Ovary (tissue), 7 donors: ENCODE measurements at regions not wholly inside any gene's neighbourhood (a gene's known extent, or its start where the extent isn't known, plus 50 kb on each side); places are given as distances from the start of the nearest gene placed in this dataset.

Experiments
- DNase-seq, 5 donors: peaks; one replicate each; pipeline ENCODE4 v3.0.0-alpha.2; 2019 to 2020
- H3K27ac ChIP-seq, 2 donors: fragments of 200-600 bp; one replicate each; pipeline versions ENCODE4 v1.5.1 to v1.8.0; 2019 to 2022
- H3K27me3 ChIP-seq: fragments of 200-600 bp; one replicate; pipeline ENCODE4 v1.8.0; 2022
- H3K36me3 ChIP-seq: fragments of 200-600 bp; sonication (generic); one replicate; pipeline ENCODE4 v1.5.1; 2019
- H3K4me1 ChIP-seq: one replicate; pipeline ENCODE4 v1.8.1; 2013; ENCODE audit warnings: mild to moderate bottlenecking, moderate library complexity; ENCODE audit not compliant: insufficient read depth
- H3K4me3 ChIP-seq: fragments of 200-600 bp; sonication (generic); one replicate; pipeline ENCODE4 v1.5.1; 2017
- H3K9me3 ChIP-seq, 2 donors: fragments of 200-600 bp in 1 of 2; sonication (generic) in 1 of 2; one replicate each; pipeline versions ENCODE4 v1.5.1 to v1.8.1; 2013 to 2019; ENCODE audit warnings: mild to moderate bottlenecking in 1 of 2, moderate library complexity in 1 of 2
- EP300 ChIP-seq: sonication (generic); formaldehyde crosslinking; IDR thresholded peaks from one replicate; pipeline ENCODE4 v1.6.1; 2017; ENCODE audit warnings: antibody characterized with exemption
- POLR2A ChIP-seq: fragments of 450-650 bp; IDR thresholded peaks from one replicate; pipeline ENCODE4 v1.6.1; 2017; ENCODE audit warnings: antibody characterized with exemption, mild to moderate bottlenecking, moderate library complexity
- WGBS, 3 donors: extraction: QIAGEN DNeasy Blood & Tissue Kit in 1 of 3; methylation state at CpG; one replicate each; pipeline versions ENCODE4 v1.1.5 to v1.1.7; 2013 to 2017; 5-methylcytosine and 5-hydroxymethylcytosine counted together
- intact Hi-C, 4 donors: fragments of 100-400 bp; cut with DNase I; formaldehyde crosslinking; loops; one replicate each; pipeline versions ENCODE4 v1.11.0 to v1.15.1; 2022 to 2023
- TF ChIP-seq, protein P1 (sequence below), 3 donors: fragments of 450-650 bp in 2 of 3; fragments of 200-600 bp in 1 of 3; IDR thresholded peaks; one replicate each; pipeline versions ENCODE4 v1.5.1 to v1.8.0; 2016 to 2022; ENCODE audit warnings: antibody characterized with exemption in 3 of 3, mild to moderate bottlenecking in 1 of 3
- donor health status: DM: no; HTN: no; CAD: no; lungs with moderate emphysema.
- donor health status: DM: no; HTN: no; CAD: no.
- donor health status: Bipolar disorder and iron deficiency.
- donor health status: DM: no; HTN: no; CAD: no.
- donor health status: DM: yes; HTN: yes; CAD: no.

DNA sequence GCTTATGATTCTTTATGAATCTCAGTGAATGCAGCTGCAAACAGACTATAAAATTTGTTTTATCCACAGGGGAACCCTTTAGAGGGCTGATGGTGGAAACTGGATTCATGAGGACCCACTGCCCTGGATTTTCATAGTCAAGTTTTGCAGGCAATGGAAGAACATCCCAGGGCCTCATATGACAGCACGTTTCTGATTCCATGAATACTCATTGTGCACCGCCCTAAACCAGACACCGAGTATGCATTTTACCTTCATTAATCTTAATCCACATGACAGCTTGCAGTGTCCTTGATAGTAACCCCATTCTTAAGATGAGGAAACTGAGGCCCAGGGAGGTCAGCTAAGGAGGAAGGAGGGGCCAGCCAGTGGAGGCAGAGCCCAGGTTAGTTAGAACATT lies 270.4 kb downstream of the PREX1 start:
- no peak for TF ChIP-seq EP300
- Histone ChIP-seq H3K36me3 (no peaks in the 10 kb centered on the region), H3K4me1 (no peaks in the 10 kb centered on the region), H3K9me3 (no peaks in the 10 kb centered on the region), H3K27me3 (no peaks in the 10 kb centered on the region), H3K27ac (no peak overlapping the region), H3K4me3 (no peak overlapping the region)
- no peak for DNase-seq
- 67 to 75% (median 72%) methylated on average over 3 of the region's 3 CpGs for WGBS, 3 donors
- intact Hi-C loops: no loop called here

DNA sequence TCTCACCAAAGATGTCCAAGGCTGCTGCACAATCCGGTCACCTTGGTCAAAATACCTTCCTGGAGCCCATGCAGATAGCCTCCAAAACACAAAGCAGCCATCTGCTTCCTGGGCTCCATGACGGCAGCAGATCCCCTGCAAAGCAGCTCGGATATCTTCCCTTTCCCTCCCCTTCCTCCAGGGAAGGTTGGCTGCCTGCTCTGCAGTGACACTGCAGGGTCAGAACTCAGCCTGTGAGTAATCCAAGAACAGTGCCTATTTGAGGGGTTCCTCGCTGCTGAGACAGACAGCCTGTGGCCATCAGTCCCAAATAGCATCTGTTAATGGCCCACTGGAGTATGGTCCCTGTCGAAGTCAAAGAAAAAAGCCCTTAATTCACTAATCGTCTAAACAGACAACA lies 270.8 kb downstream of the PREX1 start:
- Histone ChIP-seq H3K4me3 (no peak overlapping the region), H3K27me3 (no peaks in the 10 kb centered on the region), H3K36me3 (no peaks in the 10 kb centered on the region), H3K9me3 (no peaks in the 10 kb centered on the region), H3K27ac (no peak overlapping the region), H3K4me1 (no peaks in the 10 kb centered on the region)
- no peak for DNase-seq
- TF ChIP-seq POLR2A: no peak
- no peak for TF ChIP-seq EP300
- TF ChIP-seq, protein P1, sequence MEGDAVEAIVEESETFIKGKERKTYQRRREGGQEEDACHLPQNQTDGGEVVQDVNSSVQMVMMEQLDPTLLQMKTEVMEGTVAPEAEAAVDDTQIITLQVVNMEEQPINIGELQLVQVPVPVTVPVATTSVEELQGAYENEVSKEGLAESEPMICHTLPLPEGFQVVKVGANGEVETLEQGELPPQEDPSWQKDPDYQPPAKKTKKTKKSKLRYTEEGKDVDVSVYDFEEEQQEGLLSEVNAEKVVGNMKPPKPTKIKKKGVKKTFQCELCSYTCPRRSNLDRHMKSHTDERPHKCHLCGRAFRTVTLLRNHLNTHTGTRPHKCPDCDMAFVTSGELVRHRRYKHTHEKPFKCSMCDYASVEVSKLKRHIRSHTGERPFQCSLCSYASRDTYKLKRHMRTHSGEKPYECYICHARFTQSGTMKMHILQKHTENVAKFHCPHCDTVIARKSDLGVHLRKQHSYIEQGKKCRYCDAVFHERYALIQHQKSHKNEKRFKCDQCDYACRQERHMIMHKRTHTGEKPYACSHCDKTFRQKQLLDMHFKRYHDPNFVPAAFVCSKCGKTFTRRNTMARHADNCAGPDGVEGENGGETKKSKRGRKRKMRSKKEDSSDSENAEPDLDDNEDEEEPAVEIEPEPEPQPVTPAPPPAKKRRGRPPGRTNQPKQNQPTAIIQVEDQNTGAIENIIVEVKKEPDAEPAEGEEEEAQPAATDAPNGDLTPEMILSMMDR (IDR thresholded peaks at IDR 0.05): no peak
- intact Hi-C loops: no loop called here
- WGBS, 3 donors: 48 to 49% (median 49%) methylated on average over 6 of the region's 6 CpGs

DNA sequence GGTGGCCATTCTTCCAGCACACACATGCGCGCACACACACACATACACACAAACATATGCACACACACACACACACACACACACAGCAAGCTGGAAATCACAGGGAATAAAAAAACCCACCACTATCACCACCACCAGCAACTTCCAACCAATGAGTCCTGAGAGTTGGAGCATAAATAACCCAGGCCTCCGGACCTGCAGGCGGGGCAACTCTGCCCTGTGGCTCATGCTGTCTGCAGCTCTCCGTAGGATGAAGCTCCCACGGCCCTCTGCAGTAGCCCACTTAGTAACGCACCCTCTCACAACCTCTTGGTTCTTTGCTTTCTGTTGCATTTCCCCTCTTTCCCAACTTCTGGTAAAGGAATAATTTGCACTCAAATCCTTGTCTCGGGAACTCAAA lies 275.2 kb downstream of the PREX1 start:
- Histone ChIP-seq H3K4me3 (no peak overlapping the region), H3K4me1 (no peaks in the 10 kb centered on the region), H3K27me3 (no peaks in the 10 kb centered on the region), H3K36me3 (no peaks in the 10 kb centered on the region), H3K27ac (no peak overlapping the region), H3K9me3 (no peaks in the 10 kb centered on the region)
- WGBS, 3 donors: 77 to 81% (median 79%) methylated on average over 8 of the region's 8 CpGs
- intact Hi-C loops: no loop called here
- TF ChIP-seq EP300 (no peak), POLR2A (no peak)
- TF ChIP-seq, protein P1 (IDR thresholded peaks at IDR 0.05): no peak
- DNase-seq: no peak

DNA sequence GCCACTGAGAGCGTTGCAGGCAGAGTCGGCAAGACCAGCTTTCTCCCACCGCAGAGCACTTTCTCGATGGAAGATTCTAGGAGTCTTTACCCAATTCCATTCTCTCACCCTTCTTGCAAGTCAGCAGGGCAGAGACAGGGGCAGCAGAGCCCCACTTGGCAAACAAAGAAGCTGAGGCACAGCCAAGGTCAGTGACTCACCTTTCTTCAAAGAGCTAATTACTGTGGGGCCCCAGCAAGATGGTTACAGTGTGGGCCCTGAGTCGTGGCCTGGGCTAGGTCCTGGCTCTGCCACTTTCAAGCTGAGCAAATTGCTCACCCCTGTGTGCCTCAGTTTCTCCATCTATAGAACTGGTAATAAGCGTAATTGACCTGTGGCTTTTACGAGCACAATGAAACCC lies 277.0 kb downstream of the PREX1 start:
- intact Hi-C loops: no loop called here
- Histone ChIP-seq H3K4me3 (no peak overlapping the region), H3K27me3 (no peaks in the 10 kb centered on the region), H3K4me1 (no peaks in the 10 kb centered on the region), H3K36me3 (no peaks in the 10 kb centered on the region), H3K9me3 (no peaks in the 10 kb centered on the region), H3K27ac (no peak overlapping the region)
- DNase-seq: no peak
- TF ChIP-seq EP300 (no peak), POLR2A (no peak)
- TF ChIP-seq, protein P1 (IDR thresholded peaks at IDR 0.05): no peak
- 78 to 81% (median 81%) methylated on average over 7 of the region's 7 CpGs for WGBS, 3 donors

DNA sequence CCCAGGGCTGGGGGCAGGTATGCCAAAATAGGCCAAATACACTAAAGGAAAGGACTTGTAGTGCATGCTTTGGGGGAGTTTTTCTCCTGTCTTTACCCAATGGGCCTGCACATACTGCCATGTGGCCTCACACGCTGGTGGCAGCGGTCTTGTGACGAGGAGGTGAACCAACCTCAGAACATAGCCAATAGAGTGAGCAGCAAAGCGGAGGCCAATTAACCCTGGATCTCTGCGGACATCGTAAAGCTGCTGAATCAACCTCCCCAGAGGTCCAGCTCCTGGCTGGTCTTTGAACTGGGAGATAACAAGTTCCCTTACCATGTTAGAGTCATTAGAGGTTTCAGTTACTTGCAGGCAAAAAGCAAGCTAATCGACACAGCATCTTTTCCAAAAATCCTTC lies 280.1 kb downstream of the PREX1 start:
- Histone ChIP-seq H3K4me1 (no peaks in the 10 kb centered on the region), H3K27me3 (no peaks in the 10 kb centered on the region), H3K27ac (no peak overlapping the region), H3K9me3 (no peaks in the 10 kb centered on the region), H3K36me3 (no peaks in the 10 kb centered on the region), H3K4me3 (no peak overlapping the region)
- TF ChIP-seq EP300 (no peak), POLR2A (no peak)
- TF ChIP-seq, protein P1 (IDR thresholded peaks at IDR 0.05): no peak
- no peak for DNase-seq
- intact Hi-C loops: no loop called here
- WGBS, 3 donors: 82 to 90% (median 86%) methylated on average over 7 of the region's 7 CpGs
